ENCODE measurements at regions not wholly inside any gene's neighbourhood (a gene's known extent, or its start where the extent isn't known, plus 50 kb on each side); places are given as distances from the start of the nearest gene placed in this dataset.

DNA sequence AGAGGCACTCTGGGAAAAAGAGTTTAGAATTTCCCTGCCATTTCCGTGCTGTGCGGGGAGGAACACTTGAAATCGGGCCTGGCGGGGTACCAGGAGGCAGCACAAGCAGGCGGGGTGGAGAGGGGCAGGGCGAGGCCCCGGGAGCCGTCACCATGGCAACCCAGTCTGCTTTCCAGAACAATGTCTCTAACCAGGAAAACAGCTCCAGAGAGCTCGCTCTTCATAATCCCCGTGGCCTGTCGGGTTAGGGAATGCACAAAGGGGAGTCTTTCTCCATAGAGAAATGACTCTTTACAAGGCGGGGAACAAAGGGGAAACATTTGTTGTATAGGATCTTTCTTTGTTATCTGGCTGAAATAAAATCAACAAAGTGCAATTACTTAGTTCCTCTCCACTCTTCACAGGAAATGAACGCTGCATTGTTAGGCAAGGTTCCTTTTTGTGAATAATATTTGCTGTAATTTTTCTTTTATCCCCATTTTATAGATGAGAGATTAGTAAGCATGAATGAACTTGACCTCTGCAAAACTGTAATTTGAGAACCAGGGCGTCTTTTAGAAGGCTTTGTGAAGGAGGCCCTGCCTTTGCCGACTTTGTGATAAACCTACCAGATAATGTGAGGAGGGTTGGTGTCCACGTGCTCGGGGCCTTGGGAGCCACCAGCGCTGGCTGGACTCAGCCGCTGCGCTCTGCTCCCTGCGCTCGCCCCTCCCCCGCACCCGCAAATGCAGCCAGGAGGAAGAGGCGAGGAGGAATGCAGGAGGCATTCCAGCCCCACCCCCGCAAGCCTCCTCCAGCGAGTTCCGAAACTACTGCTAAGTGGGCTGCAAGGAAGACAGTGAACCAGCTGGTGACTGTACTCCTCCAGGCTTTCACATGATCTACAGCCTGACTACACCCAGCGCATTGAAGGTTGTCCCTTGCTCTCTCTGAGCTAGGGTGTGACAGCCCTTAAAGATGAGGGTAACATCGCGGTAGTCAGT is 105.2 kb upstream of the ATF7IP start (continued):
- TF ChIP-seq RORB (CRISPR knock-in tag; IDR thresholded peaks at IDR 0.05) (no peak), ZNF121 (CRISPR knock-in tag; IDR thresholded peaks at IDR 0.05) (no peak), NR1H2 (CRISPR knock-in tag; IDR thresholded peaks at IDR 0.05) (no peak), TEAD1 (CRISPR knock-in tag; IDR thresholded peaks at IDR 0.05) (peak; percentile 99), NFE2L1 (CRISPR knock-in tag; IDR thresholded peaks at IDR 0.05) (no peak), ZNF317 (CRISPR knock-in tag; IDR thresholded peaks at IDR 0.05; ENCODE audit: borderline replicate concordance, low read depth) (no peak), ETV6 (CRISPR knock-in tag; IDR thresholded peaks at IDR 0.05) (peak; percentile 93), SP1 (CRISPR knock-in tag; conservative IDR thresholded peaks at IDR 0.05) (peak; percentile 75), SOX15 (CRISPR knock-in tag; IDR thresholded peaks at IDR 0.05) (no peak), PRRX2 (CRISPR knock-in tag; IDR thresholded peaks at IDR 0.05) (no peak), GRHL2 (CRISPR knock-in tag; IDR thresholded peaks at IDR 0.05; ENCODE audit: insufficient replicate concordance, severe bottlenecking) (no peak), FOXP1 (CRISPR knock-in tag; IDR thresholded peaks at IDR 0.05; ENCODE audit: borderline replicate concordance) (peak; percentile 89), CREM (CRISPR knock-in tag; IDR thresholded peaks at IDR 0.05) (no peak), SMAD4 (CRISPR knock-in tag; IDR thresholded peaks at IDR 0.05) (no peak)
- TF ChIP-seq, protein P1, sequence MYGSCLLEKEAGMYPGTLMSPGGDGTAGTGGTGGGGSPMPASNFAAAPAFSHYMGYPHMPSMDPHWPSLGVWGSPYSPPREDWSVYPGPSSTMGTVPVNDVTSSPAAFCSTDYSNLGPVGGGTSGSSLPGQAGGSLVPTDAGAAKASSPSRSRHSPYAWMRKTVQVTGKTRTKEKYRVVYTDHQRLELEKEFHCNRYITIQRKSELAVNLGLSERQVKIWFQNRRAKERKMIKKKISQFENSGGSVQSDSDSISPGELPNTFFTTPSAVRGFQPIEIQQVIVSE (CRISPR knock-in tag; IDR thresholded peaks at IDR 0.05; ENCODE audit: borderline replicate concordance) = no peak
- TF ChIP-seq, protein P2, sequence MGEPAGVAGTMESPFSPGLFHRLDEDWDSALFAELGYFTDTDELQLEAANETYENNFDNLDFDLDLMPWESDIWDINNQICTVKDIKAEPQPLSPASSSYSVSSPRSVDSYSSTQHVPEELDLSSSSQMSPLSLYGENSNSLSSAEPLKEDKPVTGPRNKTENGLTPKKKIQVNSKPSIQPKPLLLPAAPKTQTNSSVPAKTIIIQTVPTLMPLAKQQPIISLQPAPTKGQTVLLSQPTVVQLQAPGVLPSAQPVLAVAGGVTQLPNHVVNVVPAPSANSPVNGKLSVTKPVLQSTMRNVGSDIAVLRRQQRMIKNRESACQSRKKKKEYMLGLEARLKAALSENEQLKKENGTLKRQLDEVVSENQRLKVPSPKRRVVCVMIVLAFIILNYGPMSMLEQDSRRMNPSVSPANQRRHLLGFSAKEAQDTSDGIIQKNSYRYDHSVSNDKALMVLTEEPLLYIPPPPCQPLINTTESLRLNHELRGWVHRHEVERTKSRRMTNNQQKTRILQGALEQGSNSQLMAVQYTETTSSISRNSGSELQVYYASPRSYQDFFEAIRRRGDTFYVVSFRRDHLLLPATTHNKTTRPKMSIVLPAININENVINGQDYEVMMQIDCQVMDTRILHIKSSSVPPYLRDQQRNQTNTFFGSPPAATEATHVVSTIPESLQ (CRISPR knock-in tag; IDR thresholded peaks at IDR 0.05) = no peak
- TF ChIP-seq, protein P3, sequence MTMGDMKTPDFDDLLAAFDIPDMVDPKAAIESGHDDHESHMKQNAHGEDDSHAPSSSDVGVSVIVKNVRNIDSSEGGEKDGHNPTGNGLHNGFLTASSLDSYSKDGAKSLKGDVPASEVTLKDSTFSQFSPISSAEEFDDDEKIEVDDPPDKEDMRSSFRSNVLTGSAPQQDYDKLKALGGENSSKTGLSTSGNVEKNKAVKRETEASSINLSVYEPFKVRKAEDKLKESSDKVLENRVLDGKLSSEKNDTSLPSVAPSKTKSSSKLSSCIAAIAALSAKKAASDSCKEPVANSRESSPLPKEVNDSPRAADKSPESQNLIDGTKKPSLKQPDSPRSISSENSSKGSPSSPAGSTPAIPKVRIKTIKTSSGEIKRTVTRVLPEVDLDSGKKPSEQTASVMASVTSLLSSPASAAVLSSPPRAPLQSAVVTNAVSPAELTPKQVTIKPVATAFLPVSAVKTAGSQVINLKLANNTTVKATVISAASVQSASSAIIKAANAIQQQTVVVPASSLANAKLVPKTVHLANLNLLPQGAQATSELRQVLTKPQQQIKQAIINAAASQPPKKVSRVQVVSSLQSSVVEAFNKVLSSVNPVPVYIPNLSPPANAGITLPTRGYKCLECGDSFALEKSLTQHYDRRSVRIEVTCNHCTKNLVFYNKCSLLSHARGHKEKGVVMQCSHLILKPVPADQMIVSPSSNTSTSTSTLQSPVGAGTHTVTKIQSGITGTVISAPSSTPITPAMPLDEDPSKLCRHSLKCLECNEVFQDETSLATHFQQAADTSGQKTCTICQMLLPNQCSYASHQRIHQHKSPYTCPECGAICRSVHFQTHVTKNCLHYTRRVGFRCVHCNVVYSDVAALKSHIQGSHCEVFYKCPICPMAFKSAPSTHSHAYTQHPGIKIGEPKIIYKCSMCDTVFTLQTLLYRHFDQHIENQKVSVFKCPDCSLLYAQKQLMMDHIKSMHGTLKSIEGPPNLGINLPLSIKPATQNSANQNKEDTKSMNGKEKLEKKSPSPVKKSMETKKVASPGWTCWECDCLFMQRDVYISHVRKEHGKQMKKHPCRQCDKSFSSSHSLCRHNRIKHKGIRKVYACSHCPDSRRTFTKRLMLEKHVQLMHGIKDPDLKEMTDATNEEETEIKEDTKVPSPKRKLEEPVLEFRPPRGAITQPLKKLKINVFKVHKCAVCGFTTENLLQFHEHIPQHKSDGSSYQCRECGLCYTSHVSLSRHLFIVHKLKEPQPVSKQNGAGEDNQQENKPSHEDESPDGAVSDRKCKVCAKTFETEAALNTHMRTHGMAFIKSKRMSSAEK (CRISPR knock-in tag; IDR thresholded peaks at IDR 0.05; ENCODE audit: borderline replicate concordance) = 0 out of 2 replicates have a peak, but pooled peaks have one; percentile 82
- TF ChIP-seq, protein P4, sequence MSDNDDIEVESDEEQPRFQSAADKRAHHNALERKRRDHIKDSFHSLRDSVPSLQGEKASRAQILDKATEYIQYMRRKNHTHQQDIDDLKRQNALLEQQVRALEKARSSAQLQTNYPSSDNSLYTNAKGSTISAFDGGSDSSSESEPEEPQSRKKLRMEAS (CRISPR knock-in tag; IDR thresholded peaks at IDR 0.05) = peak; percentile 92
- TF ChIP-seq, protein P5, sequence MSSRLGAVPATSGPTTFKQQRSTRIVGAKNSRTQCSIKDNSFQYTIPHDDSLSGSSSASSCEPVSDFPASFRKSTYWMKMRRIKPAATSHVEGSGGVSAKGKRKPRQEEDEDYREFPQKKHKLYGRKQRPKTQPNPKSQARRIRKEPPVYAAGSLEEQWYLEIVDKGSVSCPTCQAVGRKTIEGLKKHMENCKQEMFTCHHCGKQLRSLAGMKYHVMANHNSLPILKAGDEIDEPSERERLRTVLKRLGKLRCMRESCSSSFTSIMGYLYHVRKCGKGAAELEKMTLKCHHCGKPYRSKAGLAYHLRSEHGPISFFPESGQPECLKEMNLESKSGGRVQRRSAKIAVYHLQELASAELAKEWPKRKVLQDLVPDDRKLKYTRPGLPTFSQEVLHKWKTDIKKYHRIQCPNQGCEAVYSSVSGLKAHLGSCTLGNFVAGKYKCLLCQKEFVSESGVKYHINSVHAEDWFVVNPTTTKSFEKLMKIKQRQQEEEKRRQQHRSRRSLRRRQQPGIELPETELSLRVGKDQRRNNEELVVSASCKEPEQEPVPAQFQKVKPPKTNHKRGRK (CRISPR knock-in tag; IDR thresholded peaks at IDR 0.05; ENCODE audit: borderline replicate concordance) = no peak
- TF ChIP-seq, protein P6, sequence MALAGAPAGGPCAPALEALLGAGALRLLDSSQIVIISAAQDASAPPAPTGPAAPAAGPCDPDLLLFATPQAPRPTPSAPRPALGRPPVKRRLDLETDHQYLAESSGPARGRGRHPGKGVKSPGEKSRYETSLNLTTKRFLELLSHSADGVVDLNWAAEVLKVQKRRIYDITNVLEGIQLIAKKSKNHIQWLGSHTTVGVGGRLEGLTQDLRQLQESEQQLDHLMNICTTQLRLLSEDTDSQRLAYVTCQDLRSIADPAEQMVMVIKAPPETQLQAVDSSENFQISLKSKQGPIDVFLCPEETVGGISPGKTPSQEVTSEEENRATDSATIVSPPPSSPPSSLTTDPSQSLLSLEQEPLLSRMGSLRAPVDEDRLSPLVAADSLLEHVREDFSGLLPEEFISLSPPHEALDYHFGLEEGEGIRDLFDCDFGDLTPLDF (CRISPR knock-in tag; IDR thresholded peaks at IDR 0.05) = no peak
- TF ChIP-seq, protein P7, sequence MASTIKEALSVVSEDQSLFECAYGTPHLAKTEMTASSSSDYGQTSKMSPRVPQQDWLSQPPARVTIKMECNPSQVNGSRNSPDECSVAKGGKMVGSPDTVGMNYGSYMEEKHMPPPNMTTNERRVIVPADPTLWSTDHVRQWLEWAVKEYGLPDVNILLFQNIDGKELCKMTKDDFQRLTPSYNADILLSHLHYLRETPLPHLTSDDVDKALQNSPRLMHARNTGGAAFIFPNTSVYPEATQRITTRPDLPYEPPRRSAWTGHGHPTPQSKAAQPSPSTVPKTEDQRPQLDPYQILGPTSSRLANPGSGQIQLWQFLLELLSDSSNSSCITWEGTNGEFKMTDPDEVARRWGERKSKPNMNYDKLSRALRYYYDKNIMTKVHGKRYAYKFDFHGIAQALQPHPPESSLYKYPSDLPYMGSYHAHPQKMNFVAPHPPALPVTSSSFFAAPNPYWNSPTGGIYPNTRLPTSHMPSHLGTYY (CRISPR knock-in tag; IDR thresholded peaks at IDR 0.05) = no peak
- TF ChIP-seq, protein P8, sequence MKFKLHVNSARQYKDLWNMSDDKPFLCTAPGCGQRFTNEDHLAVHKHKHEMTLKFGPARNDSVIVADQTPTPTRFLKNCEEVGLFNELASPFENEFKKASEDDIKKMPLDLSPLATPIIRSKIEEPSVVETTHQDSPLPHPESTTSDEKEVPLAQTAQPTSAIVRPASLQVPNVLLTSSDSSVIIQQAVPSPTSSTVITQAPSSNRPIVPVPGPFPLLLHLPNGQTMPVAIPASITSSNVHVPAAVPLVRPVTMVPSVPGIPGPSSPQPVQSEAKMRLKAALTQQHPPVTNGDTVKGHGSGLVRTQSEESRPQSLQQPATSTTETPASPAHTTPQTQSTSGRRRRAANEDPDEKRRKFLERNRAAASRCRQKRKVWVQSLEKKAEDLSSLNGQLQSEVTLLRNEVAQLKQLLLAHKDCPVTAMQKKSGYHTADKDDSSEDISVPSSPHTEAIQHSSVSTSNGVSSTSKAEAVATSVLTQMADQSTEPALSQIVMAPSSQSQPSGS (CRISPR knock-in tag; IDR thresholded peaks at IDR 0.05; ENCODE audit: borderline replicate concordance, low read depth) = no peak
- TF ChIP-seq, protein P9, sequence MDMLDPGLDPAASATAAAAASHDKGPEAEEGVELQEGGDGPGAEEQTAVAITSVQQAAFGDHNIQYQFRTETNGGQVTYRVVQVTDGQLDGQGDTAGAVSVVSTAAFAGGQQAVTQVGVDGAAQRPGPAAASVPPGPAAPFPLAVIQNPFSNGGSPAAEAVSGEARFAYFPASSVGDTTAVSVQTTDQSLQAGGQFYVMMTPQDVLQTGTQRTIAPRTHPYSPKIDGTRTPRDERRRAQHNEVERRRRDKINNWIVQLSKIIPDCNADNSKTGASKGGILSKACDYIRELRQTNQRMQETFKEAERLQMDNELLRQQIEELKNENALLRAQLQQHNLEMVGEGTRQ (CRISPR knock-in tag; IDR thresholded peaks at IDR 0.05) = peak; percentile 75
